Right lung (tissue), 2 donors: ENCODE measurements at regions not wholly inside any gene's neighbourhood (a gene's known extent, or its start where the extent isn't known, plus 50 kb on each side); places are given as distances from the start of the nearest gene placed in this dataset.
A peak's percentile ranks its signal among the peaks of the same experiment; 100 is the strongest.

ENCODE experiments used
- DNase-seq, 2 donors: peaks; one replicate each; pipeline ENCODE4 v3.0.0-alpha.2; 2013

DNA sequence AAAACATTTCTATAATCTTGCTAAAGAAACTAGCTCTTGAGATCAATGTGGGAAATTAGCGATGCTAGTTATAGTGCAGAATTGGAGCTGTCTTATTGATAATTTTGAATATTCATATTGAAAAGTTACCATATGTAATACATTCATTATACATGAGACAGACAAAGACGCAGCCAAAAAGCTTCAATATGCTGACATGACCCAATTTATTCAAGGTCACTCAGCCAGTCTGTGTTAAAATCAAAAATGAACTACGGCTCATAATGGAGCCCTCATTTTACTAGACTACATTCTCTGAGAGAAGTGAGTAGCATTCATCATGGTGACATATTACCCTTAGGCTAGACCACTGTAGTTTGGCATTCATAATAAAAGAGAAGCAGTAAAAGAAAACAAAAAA lies 107.3 kb upstream of the GABRG2 start:
- no peak for DNase-seq

DNA sequence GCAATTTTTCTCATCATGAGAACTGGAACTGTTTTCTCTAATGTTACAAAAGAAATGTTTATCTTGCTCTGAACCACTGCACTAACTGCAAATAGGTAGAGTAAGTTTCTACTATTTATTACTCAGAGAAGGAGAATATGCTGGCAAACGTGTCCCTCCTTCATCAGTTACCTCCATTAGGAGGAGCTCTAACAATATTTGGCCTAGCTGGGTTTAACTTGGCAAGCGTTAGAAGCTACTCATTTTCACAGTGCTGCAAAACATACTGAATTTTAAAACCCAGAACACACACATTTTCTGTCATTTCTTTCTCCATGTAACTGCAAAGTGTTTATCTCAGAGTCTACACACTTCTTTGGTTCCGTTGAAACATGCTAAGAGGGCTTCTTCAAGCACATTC lies 101.0 kb upstream of the GABRG2 start:
- peak; percentile 14 to 32 for DNase-seq

DNA sequence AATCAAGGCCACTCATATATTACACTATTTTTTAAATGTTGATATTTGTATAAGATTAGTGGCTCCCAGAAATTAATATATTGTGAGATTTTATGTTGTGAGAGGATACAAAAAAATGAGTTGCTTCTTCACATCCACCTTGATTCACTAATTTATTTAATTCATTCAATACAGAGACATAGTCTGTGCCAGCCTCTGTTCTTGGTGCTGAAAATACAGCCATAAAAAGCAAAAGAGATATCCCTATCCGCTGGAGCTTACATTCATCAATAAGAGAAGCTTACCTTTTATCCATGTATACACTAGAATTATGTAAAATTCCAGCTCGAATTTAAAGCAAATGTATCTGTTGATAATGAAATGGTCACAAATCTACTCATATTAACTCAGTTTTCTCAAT lies 92.2 kb upstream of the GABRG2 start:
- no peak for DNase-seq

DNA sequence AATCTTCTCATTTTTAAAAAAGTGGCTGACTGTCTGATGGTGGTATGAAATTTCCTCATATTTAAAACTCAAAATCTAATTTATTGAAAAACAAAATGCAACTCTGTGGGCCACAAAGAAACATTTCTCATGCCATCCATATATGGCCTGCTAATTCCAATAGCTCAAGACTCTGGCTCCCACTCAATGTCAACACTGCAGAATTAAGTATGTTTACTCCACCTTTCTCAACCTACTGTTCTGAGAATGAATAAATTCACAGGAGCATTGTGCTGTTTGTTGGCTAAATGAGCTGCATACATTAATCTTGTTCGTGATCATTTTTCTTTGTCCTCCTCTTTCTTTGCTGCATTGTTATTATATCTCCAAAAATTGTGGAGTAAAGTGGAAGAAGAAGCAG lies 79.5 kb upstream of the GABRG2 start:
- no peak for DNase-seq
